ENCODE measurements at regions not wholly inside any gene's neighbourhood (a gene's known extent, or its start where the extent isn't known, plus 50 kb on each side); places are given as distances from the start of the nearest gene placed in this dataset.

DNA sequence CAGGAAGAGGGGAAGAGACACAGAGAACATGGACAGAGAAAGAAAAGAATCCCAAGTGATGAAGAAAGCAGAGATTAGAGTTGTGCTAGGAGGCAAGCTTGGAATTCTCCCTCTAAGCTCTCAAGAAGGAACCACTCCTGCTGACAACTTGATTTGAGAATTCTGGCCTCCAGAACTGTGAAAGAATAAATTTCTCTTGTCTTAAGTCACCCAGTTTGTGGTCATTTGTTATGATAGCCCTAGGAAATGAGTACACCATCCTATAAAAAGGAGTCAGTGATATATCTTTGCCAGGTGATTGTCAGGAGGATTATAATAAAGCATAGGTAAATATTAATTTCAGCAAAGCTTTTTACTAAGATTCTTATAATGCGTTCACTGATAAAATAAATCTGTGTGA is 82.7 kb upstream of the TFEC start:
- no peaks in the 10 kb centered on the region for H4K20me1 ChIP-seq (ENCODE audit: insufficient read depth, low read length)
- H3K9me2 ChIP-seq (ENCODE audit: insufficient read depth, low read length): no peaks in the 10 kb centered on the region
- no peak for TF ChIP-seq EZH2phosphoT487 (IDR thresholded peaks at IDR 0.05; ENCODE audit: borderline replicate concordance, low read depth, low read length)
- TF ChIP-seq CTCF (conservative IDR thresholded peaks at IDR 0.05; ENCODE audit: low read length): no peak
- intact Hi-C loops (cut with micrococcal nuclease; ENCODE audit: unreplicated experiment): no loop called here
- no peaks in the 10 kb centered on the region for H3K79me2 ChIP-seq (ENCODE audit: insufficient read depth, low read depth, low read length)
- DNase-seq (ENCODE audit: low spot score): no peak
- ChIA-PET CTCF (ENCODE audit: unreplicated experiment) (no interaction called here), POLR2A (interaction anchor here (0.6 kb wide), 1 partner anchor 161 kb away, joined by 6 read pairs; no protein-coding TSS in a partner anchor)
- BruUV-seq (replicated peaks): no TSS peak
- H3K9me3 ChIP-seq (ENCODE audit: low read length): no peaks in the 10 kb centered on the region
- no peak overlapping the region for H3K4me3 ChIP-seq (ENCODE audit: low read depth, low read length, poor library complexity, severe bottlenecking)
- no peak overlapping the region for H2AFZ ChIP-seq (ENCODE audit: low read length)
- no peak overlapping the region for H3K27ac ChIP-seq (ENCODE audit: low read depth, low read length, poor library complexity, severe bottlenecking)
- no peaks in the 10 kb centered on the region for H3K4me1 ChIP-seq (ENCODE audit: insufficient read depth, low read length, poor library complexity, severe bottlenecking)
- H3K4me2 ChIP-seq (ENCODE audit: low read length): no peak overlapping the region
- H3K36me3 ChIP-seq (ENCODE audit: insufficient read depth, low read length): no peaks in the 10 kb centered on the region

DNA sequence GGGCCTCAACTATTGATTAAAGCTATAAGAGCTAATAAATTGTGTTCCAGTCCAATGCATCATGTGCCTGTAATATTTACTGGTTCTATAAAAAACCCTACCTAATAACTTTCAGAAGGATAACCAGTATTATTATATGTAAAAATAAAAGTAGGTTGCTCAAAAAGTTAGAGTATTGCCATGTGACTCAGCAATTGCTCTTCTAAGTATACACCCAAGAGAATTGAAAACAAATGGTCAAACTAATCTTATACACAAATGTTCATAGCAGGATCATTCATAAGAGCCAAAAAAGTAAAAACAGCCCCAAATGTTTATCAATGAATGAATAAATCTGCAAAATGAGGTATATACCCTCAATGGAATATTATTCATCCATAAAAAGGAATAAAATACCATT is 89.5 kb upstream of the TES start:
- BruUV-seq (replicated peaks): no TSS peak
- Histone ChIP-seq H3K36me3 (ENCODE audit: insufficient read depth, low read length) (no peaks in the 10 kb centered on the region), H3K4me3 (ENCODE audit: low read depth, low read length, poor library complexity, severe bottlenecking) (no peak overlapping the region), H2AFZ (ENCODE audit: low read length) (no peak overlapping the region), H3K9me2 (ENCODE audit: insufficient read depth, low read length) (no peaks in the 10 kb centered on the region), H3K9me3 (ENCODE audit: low read length) (no peaks in the 10 kb centered on the region), H3K79me2 (ENCODE audit: insufficient read depth, low read depth, low read length) (no peaks in the 10 kb centered on the region), H3K27ac (ENCODE audit: low read depth, low read length, poor library complexity, severe bottlenecking) (no peak overlapping the region), H3K4me1 (ENCODE audit: insufficient read depth, low read length, poor library complexity, severe bottlenecking) (no peaks in the 10 kb centered on the region), H4K20me1 (ENCODE audit: insufficient read depth, low read length) (no peaks in the 10 kb centered on the region), H3K4me2 (ENCODE audit: low read length) (no peak overlapping the region)
- intact Hi-C loops (cut with micrococcal nuclease; ENCODE audit: unreplicated experiment): no loop called here
- no peak for TF ChIP-seq EZH2phosphoT487 (IDR thresholded peaks at IDR 0.05; ENCODE audit: borderline replicate concordance, low read depth, low read length)
- no peak for TF ChIP-seq CTCF (conservative IDR thresholded peaks at IDR 0.05; ENCODE audit: low read length)
- CTCF ChIA-PET (ENCODE audit: unreplicated experiment): no interaction called here
- no peak for DNase-seq (ENCODE audit: low spot score)
- POLR2A ChIA-PET: interaction anchor here (0.5 to 0.6 kb wide), 2 partner anchors 426 to 620 kb away, joined by 5 to 7 read pairs; no protein-coding TSS in a partner anchor

DNA sequence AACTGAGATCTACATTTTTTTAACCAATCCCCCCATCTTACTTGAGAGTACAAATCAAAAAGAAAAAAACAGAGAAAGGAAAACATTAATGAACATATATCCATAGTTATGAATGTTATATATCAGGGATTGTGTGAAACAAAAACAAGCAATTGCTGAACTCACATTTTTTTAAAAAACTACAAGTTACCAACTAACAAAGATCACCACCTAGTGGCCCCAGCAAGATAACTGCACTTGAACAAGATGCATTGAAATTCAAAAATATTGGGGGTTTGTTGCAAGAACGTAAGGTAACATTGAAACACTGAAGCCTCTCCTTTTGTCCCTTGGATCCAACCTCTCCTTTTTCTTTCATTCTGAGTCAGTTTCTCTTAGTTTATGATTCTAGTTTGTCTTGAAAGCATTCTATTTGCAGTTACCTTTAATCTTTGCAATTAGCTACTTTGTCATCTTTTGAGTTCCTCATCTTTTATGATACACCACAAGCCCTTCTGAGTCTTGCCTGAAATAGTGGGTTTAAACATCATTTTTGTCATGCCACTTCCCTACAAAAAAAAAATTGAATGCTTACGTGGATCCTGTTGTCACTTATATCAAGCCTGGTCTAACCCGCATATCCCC is 87.3 kb upstream of the TES start:
- ChIA-PET POLR2A (no interaction called here), CTCF (ENCODE audit: unreplicated experiment) (no interaction called here)
- Histone ChIP-seq H2AFZ (ENCODE audit: low read length) (no peak overlapping the region), H3K79me2 (ENCODE audit: insufficient read depth, low read depth, low read length) (no peaks in the 10 kb centered on the region), H3K9me3 (ENCODE audit: low read length) (0 out of 2 replicates have a peak, but pooled peaks cover 5% of the 10 kb centered on the region), H3K4me1 (ENCODE audit: insufficient read depth, low read length, poor library complexity, severe bottlenecking) (no peaks in the 10 kb centered on the region), H3K36me3 (ENCODE audit: insufficient read depth, low read length) (no peaks in the 10 kb centered on the region), H3K9me2 (ENCODE audit: insufficient read depth, low read length) (no peaks in the 10 kb centered on the region), H3K27ac (ENCODE audit: low read depth, low read length, poor library complexity, severe bottlenecking) (no peak overlapping the region), H3K4me3 (ENCODE audit: low read depth, low read length, poor library complexity, severe bottlenecking) (no peak overlapping the region), H3K4me2 (ENCODE audit: low read length) (no peak overlapping the region), H4K20me1 (ENCODE audit: insufficient read depth, low read length) (no peaks in the 10 kb centered on the region)
- no peak for TF ChIP-seq EZH2phosphoT487 (IDR thresholded peaks at IDR 0.05; ENCODE audit: borderline replicate concordance, low read depth, low read length)
- TF ChIP-seq CTCF (conservative IDR thresholded peaks at IDR 0.05; ENCODE audit: low read length): peak; percentile 76
- no TSS peak for BruUV-seq (replicated peaks)
- peak; percentile 14 for DNase-seq (ENCODE audit: low spot score)
- intact Hi-C loops (cut with micrococcal nuclease; ENCODE audit: unreplicated experiment): no loop called here

Measured in OCI-LY7 (cell line).